ENCODE measurements at regions not wholly inside any gene's neighbourhood (a gene's known extent, or its start where the extent isn't known, plus 50 kb on each side); places are given as distances from the start of the nearest gene placed in this dataset.

DNA sequence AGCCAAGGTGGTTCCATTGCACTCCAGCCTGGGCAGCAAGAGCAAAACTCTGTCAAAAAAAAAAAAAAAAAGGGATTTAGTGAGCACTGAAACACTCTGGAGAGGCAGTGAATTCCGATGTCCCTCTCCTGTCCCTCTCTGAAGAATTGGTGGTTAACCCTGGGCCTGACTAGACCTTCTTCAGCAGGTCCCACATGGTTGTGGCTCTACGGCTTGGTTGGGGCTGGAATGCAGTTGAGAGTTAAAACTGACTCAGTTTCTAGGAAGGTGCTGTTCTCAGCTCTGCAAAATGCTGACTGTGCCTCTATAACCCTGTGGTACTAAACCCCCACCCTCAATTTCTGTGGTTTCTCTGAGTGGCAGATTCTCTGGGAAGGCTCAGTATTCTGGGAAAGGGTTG lies 173.3 kb downstream of the SEC16B start:
- H3K36me3 ChIP-seq = no peaks in the 10 kb centered on the region
- no peaks in the 10 kb centered on the region for H3K9me3 ChIP-seq
- intact Hi-C loops (cut with DNase I; ENCODE audit: low total_unique reads) = no loop called here
- TF ChIP-seq POLR2AphosphoS5 (IDR thresholded peaks at IDR 0.05) (no peak), POLR2A (IDR thresholded peaks at IDR 0.05) (no peak)
- TF ChIP-seq, protein P1, sequence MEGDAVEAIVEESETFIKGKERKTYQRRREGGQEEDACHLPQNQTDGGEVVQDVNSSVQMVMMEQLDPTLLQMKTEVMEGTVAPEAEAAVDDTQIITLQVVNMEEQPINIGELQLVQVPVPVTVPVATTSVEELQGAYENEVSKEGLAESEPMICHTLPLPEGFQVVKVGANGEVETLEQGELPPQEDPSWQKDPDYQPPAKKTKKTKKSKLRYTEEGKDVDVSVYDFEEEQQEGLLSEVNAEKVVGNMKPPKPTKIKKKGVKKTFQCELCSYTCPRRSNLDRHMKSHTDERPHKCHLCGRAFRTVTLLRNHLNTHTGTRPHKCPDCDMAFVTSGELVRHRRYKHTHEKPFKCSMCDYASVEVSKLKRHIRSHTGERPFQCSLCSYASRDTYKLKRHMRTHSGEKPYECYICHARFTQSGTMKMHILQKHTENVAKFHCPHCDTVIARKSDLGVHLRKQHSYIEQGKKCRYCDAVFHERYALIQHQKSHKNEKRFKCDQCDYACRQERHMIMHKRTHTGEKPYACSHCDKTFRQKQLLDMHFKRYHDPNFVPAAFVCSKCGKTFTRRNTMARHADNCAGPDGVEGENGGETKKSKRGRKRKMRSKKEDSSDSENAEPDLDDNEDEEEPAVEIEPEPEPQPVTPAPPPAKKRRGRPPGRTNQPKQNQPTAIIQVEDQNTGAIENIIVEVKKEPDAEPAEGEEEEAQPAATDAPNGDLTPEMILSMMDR (IDR thresholded peaks at IDR 0.05) = no peak
- DNase-seq (ENCODE audit: low spot score in 2 of 2) = no peak
- H3K4me3 ChIP-seq = no peak overlapping the region
- no peak overlapping the region for H3K27ac ChIP-seq
- no peaks in the 10 kb centered on the region for H3K27me3 ChIP-seq
- no peaks in the 10 kb centered on the region for H3K4me1 ChIP-seq

DNA sequence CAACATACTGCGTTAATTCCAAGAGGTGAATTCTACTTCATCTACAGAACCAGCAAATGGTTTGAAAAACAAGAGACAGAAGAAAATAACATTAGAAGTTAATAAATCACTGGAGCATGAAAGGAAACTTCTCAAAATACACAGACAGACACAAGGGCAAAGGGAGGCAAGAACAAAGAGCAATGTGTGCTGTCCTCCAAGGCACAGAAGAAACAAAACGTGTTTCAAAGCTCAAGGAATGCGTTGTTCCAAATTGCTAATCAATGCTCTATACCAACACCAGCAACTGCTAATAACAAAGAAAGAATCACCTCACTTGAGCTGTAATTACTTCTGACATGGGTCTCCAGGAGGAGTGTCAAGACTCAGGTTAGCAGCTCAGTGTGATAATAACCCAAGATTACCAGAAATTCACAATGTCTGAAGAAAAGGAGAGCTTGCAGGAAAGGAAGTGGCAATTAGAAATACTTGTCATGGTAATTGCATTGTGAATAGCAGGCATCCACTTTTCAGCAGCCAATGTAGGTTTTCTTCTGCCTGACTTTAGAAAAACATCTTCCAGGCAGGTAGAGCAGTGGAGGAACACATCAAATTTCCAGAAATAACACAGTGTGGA lies 175.4 kb downstream of the SEC16B start:
- intact Hi-C loops (cut with DNase I; ENCODE audit: low total_unique reads) = no loop called here
- Histone ChIP-seq H3K9me3 (no peaks in the 10 kb centered on the region), H3K27ac (no peak overlapping the region), H3K4me3 (no peak overlapping the region), H3K4me1 (no peaks in the 10 kb centered on the region), H3K27me3 (no peaks in the 10 kb centered on the region), H3K36me3 (no peaks in the 10 kb centered on the region)
- DNase-seq (ENCODE audit: low spot score in 2 of 2) = no peak
- no peak for TF ChIP-seq POLR2AphosphoS5 (IDR thresholded peaks at IDR 0.05)
- TF ChIP-seq, protein P1 (IDR thresholded peaks at IDR 0.05) = no peak
- TF ChIP-seq POLR2A (IDR thresholded peaks at IDR 0.05) = no peak

DNA sequence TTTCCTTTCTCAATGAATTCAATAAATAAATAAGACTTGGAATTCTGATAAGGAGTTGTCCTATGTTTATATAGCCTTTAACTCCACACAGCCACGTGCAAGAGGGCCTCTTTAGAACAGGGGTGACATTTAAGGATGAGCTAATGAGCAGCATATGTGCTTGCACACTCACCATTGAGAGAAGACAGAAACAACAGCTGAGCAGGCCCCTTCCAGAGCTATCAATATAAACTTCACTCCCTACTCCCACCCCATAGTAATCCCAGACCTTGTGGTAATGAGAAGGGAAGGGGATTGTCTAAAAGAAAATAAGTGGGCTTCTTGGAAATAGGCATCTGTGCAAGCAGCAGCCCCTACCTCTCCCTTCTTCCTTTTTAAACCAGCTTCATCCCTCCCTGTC lies 176.0 kb downstream of the SEC16B start:
- Histone ChIP-seq H3K27me3 (no peaks in the 10 kb centered on the region), H3K4me3 (no peak overlapping the region), H3K27ac (no peak overlapping the region), H3K4me1 (no peaks in the 10 kb centered on the region), H3K36me3 (no peaks in the 10 kb centered on the region), H3K9me3 (no peaks in the 10 kb centered on the region)
- intact Hi-C loops (cut with DNase I; ENCODE audit: low total_unique reads) = no loop called here
- no peak for DNase-seq (ENCODE audit: low spot score in 2 of 2)
- no peak for TF ChIP-seq POLR2A (IDR thresholded peaks at IDR 0.05)
- TF ChIP-seq, protein P1 (IDR thresholded peaks at IDR 0.05) = no peak
- no peak for TF ChIP-seq POLR2AphosphoS5 (IDR thresholded peaks at IDR 0.05)

DNA sequence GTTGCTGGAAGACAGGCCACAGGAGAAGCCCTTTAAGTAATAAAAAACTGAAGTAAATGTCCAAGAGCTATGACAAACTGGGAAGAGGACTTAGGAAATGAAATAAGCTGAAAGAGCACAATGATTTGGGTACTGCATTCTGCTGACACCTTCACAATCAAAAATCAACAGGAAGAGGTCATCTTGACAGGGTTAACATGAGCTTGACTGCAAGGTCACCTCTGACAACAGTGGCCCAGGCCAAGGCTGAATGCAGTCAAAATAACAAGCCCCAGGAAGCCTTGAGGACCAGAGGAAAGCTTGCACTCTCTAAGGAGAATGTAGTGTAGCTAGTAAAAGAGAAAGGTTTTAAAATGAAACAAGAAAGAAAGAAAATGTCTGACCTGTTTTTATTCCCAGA lies 179.3 kb downstream of the SEC16B start:
- no peak for DNase-seq (ENCODE audit: low spot score in 2 of 2)
- Histone ChIP-seq H3K4me1 (no peaks in the 10 kb centered on the region), H3K36me3 (no peaks in the 10 kb centered on the region), H3K9me3 (no peaks in the 10 kb centered on the region), H3K27ac (no peak overlapping the region), H3K27me3 (no peaks in the 10 kb centered on the region), H3K4me3 (no peak overlapping the region)
- intact Hi-C loops (cut with DNase I; ENCODE audit: low total_unique reads) = no loop called here
- TF ChIP-seq POLR2A (IDR thresholded peaks at IDR 0.05) = no peak
- TF ChIP-seq, protein P1 (IDR thresholded peaks at IDR 0.05) = no peak
- TF ChIP-seq POLR2AphosphoS5 (IDR thresholded peaks at IDR 0.05) = no peak

DNA sequence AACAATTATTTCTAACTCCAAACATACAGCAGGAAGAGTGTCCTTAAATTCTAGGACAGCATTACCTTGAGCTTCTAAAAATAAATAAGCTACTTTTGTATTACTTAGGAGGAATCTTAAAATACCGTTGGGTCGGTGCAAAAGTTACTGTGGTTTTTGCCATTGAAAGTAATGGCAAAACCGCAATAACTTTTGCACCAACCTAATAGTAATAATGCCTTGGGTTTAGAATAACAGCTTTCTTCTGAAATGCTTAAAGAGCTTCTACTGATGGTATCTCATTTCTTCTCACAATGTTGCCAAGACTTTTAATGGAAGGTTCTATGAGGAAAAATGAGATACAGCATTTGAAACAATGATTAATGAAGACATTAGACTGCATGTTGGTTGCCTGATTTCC lies 179.9 kb downstream of the SEC16B start:
- DNase-seq (ENCODE audit: low spot score in 2 of 2) = no peak
- Histone ChIP-seq H3K4me3 (no peak overlapping the region), H3K27ac (no peak overlapping the region), H3K27me3 (no peaks in the 10 kb centered on the region), H3K4me1 (no peaks in the 10 kb centered on the region), H3K36me3 (no peaks in the 10 kb centered on the region), H3K9me3 (no peaks in the 10 kb centered on the region)
- intact Hi-C loops (cut with DNase I; ENCODE audit: low total_unique reads) = no loop called here
- TF ChIP-seq, protein P1 (IDR thresholded peaks at IDR 0.05) = no peak
- TF ChIP-seq POLR2AphosphoS5 (IDR thresholded peaks at IDR 0.05) = no peak
- no peak for TF ChIP-seq POLR2A (IDR thresholded peaks at IDR 0.05)

Data from breast epithelium (tissue), 4 donors.